AG20443 (cell line): ENCODE measurements at regions not wholly inside any gene's neighbourhood (a gene's known extent, or its start where the extent isn't known, plus 50 kb on each side); places are given as distances from the start of the nearest gene placed in this dataset.

ENCODE experiments used
- DNase-seq: peaks from one replicate; pipeline ENCODE4 v3.0.0; 2012; ENCODE audit warnings: low spot score, mixed read lengths

DNA sequence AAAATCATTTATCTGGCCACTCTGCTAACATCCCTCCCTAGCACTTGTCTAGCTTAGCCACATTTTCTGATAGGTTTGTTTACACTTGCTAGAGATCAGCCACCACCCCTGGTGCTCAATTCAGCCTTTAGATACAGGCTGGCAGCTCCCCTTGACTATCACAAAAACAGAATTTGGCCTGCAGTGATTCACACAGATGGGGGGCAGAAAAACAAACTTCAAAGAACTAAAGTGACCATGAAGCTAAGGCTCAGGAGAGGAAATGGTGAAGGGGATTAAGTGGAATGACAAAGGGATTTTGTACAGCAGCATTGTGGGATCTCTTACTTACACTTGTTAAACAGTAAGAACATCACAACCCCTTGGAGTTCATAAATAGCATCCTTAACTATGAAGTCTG, 1718.0 kb upstream of the PCDH7 start:
- no peak for DNase-seq

- DNase-seq, result no peak
These were observed 1714.3 kb upstream of the PCDH7 start for GRCh38 chr4:29005838-29006237.

- no peak for DNase-seq
These were observed 1710.3 kb upstream of the PCDH7 start for GRCh38 chr4:29009908-29010307.

- no peak for DNase-seq
These were observed 1706.8 kb upstream of the PCDH7 start for GRCh38 chr4:29013341-29013740.

DNA sequence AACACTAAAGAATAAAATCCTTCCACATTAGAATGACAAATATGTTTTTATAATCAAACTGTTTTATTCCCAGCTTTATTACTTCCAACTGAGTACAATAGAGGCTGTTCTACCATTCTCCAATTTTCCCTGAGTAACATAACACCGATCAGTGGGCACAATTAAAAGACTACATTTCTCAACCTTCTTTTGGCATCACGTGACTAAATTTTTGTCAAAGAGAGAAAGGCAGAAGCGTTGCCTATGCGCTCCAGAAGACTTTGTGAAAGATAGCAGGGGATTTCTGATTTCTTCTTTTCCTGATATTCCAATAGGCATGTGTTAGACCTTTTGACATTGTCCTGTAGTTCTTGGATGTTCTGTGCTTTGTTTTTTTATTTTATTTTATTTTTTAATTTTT, 1705.6 kb upstream of the PCDH7 start:
- no peak for DNase-seq

DNA sequence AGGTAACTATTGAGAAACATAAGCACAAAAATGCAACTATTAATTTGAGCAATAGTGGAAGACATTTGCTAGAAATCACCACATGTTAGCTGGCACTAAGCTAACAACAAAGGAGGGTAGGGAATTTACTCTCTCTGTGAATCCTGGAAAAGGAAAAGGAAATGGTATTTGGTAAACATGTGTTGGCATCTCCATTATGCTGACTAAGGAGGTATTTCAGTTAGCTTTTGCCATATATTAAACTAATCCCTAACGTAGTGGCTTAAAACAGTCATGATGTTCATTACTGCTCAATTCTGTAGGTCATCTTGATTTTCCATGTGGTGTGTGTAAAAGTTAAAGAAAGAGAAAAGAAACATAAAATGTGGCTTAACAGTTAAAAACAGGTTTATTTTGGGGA, 1686.5 kb upstream of the PCDH7 start:
- DNase-seq, result no peak

GRCh38 chr4:29037501-29037900, 1682.7 kb upstream of the PCDH7 start:
- no peak for DNase-seq

- no peak for DNase-seq
These were observed 1676.8 kb upstream of the PCDH7 start for GRCh38 chr4:29043411-29043810.

DNA sequence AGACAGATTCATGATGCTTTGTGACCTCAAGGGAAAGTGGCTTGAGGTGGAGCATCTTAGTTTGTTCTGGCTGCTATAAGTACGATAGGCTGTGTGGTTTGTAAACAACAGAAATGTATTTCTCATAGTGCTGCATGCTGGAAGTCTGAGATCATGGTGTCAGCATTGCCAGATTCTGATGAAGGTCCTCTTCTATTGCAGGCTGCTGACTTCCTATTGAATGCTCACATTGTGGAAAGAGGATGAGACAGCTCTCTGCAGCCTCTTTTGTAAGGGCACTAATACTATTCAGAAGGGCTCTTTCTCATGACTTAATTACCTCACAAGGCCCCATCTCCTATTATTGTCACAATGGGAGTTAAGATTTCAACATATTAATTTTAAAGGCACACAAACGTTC, 1674.0 kb upstream of the PCDH7 start:
- DNase-seq, result peak; percentile 5

- DNase-seq, result no peak
These were observed 1673.4 kb upstream of the PCDH7 start for GRCh38 chr4:29046781-29047180.

DNA sequence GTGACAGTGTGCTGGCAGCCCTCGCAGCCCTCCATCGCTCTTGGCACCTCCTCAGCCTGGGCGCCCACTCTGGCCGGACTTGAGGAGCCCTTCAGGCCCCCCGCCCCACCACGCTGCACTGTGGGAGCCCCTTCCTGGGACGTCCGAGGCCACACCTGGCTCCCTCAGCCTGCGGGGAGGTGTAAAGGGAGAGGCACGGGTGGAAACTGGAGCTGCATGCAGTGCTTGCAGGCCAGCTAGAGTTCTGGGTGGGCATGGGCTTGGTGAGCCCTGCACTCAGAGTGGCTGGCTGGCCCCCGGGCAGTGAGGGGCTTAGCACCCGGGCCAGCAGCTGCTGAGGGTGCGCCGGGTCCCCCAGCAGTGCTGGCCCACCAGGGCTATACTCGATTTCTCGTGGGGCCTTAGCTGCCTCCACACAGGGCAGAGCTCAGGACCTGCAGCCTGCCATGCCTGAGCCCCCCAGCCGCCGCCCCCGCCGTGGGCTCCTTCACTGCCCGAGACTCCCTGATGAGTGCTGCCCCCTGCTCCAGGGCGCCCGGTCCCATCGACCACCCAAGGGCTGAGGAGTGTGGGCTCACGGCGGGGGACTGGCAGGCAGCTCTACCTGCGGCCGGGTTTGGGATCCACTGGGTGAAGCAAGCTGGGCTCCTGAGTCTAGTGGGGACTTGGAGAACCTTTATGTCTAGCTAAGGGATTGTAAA, 1672.7 kb upstream of the PCDH7 start:
- no peak for DNase-seq

DNA sequence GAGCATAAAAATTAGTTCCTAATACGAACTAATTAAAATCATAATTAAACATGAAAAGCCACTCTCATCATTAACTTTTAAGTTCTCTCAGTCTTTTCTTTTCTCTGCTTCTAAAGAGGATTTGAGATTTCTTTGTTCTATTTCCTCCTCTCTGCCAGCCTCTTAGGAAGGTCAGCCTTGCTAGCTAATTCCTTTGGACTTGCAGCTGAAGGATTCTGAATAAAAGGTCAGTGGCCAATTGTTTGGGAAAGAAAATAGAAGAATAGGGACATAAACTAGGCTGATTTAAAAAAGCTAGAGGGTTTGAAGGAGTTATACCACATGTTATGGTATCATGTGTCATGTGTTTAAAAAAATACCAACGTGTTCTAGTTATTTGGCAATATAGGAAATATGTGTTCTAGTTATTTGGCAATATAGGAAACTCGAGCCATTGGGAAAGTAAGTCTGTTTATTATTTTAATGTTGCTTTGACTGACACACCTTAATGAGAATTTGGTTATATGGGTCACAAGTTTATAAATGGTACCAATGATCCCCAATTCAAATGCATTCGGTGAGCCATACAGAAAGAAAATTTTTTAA, 1668.7 kb upstream of the PCDH7 start:
- DNase-seq, result no peak

GRCh38 chr4:29052266-29052665, 1667.9 kb upstream of the PCDH7 start:
- DNase-seq, result no peak

DNA sequence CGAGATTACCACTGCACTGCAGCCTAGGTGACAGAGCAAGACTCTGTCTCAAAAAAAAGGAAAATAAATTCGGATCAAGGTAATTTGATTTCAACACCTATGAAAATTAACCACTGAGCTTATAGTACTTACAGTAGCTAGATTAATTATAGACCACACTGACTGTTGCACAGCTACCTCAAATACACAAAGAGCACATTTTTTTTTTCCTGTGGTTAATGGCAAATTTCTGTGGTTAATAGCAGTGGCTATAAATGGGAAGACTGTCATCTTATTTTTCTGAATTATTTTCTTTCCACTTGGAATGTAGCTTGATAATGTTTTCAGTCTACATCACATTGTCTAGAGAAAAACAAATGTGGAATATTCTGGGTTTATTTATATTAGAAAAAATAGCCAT, 1661.6 kb upstream of the PCDH7 start:
- no peak for DNase-seq

DNA sequence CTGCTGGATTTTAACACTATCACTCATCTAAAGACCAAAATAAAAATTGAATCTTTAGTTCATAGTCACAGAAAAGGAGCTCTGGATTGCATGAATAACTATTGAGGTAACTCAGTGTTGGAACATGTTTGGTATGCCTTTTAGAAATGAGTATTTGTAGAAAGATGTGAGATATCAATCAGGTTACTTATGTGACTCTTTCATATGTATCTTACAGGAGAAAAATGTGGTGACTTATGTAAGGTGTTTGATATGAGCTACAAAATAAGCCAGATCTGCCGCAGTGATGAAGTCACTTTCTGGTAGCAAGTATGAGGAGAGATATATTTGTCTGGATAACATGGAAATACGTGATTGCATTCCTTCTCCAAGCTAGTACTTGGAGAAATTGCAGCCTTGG, 1653.3 kb upstream of the PCDH7 start:
- no peak for DNase-seq

DNA sequence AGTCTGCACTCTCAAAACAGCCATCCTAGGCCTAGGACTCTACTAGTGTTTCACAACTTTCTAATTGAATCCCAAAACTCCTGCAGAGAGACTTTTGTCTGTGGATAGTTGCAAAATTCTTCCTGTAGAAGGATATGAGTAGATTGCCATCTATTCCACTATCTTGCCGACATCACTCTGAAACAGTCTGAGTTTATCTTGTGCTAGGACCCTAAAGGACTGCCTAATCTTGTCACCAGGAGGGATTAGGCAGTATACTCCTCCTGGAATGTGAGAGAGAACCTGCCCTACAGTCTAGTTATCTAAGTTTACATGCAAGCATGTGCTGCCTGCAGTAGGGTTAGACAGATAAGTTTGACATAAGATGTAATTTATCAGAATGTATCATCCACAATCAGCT, 1646.6 kb upstream of the PCDH7 start:
- no peak for DNase-seq

DNA sequence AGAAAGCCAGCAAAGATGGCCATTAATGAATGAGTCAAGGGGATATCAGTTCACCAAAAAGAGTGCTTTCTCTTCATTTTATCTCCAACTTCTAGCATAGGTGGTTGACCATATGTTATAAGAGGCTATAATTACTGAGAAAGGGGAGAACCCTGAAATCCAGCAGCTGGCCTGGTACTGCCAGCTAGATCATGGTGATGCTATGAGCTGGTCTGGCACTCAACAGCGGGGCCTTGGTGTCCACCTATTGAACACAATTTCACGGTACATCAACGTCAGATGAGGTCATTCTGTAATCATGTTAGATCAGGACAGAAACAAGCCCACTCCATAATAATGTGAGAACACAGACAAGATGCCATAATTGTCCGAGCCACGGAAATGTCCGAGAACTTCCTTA, 1644.8 kb upstream of the PCDH7 start:
- DNase-seq, result no peak

DNA sequence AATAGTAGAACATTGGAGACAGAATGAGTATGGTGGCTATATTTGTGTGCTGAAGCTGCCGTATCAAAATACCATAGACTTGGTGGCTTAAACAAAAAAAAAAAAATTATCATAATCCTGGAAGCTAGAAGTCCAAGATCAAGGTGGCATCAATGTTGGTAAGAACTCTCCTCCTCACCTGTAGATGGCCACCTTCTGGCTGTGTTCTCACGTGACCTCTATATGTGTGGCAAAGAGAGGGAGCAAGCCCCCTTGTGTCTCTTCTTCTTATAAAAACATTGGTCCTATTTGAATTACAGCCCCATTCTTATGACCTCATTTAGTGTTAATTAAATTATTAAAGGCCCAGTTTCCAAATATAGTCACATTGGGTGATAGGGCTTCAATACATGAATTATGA, 1640.9 kb upstream of the PCDH7 start:
- no peak for DNase-seq

GRCh38 chr4:29081234-29081955, 1638.8 kb upstream of the PCDH7 start:
- DNase-seq, result no peak

GRCh38 chr4:29082684-29083083, 1637.5 kb upstream of the PCDH7 start:
- DNase-seq, result no peak

DNA sequence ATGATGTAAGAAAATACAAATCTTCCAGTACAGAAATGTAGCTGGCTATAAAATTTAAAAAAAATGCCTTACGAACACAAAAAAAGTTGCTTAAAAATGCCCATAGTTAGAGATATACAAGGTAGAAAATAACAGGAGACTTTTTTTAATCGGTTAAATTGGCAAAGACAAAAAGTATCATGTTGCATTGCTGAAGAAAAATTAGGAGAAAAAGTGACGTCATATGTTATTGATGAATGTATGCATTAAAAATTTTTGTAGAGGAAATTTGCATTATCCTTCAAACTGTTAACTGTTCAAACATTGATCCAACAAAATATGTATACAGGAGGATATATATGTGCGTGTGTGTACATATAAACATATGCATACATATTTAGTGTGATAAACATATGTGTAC, 1634.4 kb upstream of the PCDH7 start:
- DNase-seq, result no peak

- DNase-seq, result no peak
These were observed 1615.5 kb upstream of the PCDH7 start for GRCh38 chr4:29104694-29105093.

DNA sequence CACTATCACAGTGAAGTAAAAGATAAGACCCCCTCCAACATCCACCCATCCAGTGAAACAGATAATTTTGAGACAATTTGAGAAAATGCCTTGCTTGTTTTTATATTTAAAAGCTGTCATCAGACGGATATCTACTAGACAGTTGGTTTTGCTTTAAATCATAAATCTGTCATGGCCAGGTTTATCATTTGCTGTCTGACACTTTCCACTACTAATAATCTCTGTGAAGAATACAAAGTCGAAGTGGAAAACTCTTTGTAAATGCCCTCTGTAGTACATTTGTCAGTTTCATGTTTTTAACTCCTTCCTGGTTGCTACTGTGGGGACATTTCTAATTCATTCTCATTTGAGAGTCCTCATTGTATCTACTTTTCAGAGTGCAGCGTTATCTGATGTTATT, 1606.2 kb upstream of the PCDH7 start:
- no peak for DNase-seq
